LNCAP (cell line): ENCODE measurements at regions not wholly inside any gene's neighbourhood (a gene's known extent, or its start where the extent isn't known, plus 50 kb on each side); places are given as distances from the start of the nearest gene placed in this dataset.

ENCODE experiments used
- CTCF ChIP-seq: fragments of 450-650 bp; IDR thresholded peaks from 2 replicates; pipeline ENCODE4 v1.5.1; 2017; ENCODE audit warnings: mild to moderate bottlenecking

DNA sequence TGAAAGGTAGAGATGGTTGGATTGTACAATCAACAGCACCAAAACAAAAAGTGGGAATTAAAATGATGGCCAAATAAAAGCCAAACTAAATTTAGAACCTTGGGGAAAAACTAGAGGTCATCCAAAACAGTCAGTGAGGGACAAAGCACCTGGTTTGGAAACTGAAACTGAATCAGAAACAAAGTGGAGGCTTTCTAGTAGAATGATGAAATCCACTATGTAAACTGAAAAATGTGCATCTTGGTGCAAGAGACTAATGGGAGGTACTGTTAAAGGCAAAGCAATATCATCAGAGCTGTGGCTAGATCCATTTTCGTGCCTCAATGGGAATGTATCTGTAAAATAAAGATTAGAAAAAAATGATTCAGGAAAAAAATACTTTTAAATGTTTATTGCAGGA lies 380.0 kb upstream of the GJE1 start:
- no peak for TF ChIP-seq CTCF

- TF ChIP-seq CTCF = no peak
Observed at GRCh38 chr6:141744971-141745370, 387.8 kb upstream of the GJE1 start.

DNA sequence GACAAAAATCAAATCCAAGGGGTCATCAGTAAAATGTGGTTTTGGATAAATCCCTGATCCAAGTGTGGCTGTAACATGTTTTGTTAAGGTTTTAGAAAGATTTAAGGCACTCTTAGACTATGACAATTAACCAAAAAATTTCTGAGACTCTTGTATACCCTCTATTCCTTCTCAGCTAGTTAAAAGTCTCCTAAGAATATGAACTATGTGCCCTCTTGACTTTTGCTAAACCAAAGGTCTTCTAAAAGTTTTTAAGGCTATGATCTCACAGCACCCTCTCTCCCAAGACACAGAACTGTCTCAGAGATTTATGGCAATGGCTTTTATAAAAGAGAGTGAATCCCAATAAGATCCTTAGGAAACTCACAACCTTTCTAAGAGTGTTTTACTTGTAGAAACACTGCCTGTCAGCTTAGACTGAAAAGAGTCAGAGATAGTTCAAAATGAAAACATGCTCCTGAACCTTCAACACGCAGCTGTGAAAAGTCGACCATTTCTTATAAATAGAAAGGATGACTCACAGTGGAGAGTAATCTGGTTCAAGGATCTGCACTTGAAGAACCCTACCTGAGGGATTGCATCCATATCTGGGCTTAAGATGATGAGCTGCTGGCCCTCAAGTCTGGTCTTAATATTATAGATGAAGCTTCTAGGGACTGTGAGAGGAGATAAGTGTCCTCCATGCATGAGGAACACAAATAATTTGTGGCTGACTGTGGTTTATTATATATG lies 388.4 kb upstream of the GJE1 start:
- no peak for TF ChIP-seq CTCF

GRCh38 chr6:141736104-141736503 lies 396.6 kb upstream of the GJE1 start:
- TF ChIP-seq CTCF = no peak

GRCh38 chr6:141735126-141735525 lies 397.6 kb upstream of the GJE1 start:
- no peak for TF ChIP-seq CTCF

GRCh38 chr6:141734071-141734840 lies 398.5 kb upstream of the GJE1 start:
- no peak for TF ChIP-seq CTCF

DNA sequence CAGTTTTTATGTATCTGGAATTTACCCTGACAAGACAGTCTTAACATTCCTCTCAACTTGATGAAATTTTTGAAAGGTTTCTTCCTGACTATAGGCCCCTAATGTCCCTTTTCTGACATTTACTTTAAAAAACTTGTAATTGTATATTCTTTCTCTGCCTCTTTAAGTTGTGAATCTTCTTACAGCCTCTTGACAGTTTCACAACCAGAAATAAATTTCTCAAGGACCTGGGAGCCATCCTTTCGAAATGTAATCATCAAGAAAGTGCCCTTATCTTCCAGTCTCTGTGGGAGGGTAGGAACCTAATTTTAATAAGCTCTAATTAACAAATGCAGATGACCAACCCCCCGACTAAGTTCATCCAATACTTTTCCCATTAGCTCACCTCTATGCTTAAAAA lies 403.6 kb upstream of the GJE1 start:
- no peak for TF ChIP-seq CTCF
